Left lung (tissue), 4 donors: ENCODE measurements at regions not wholly inside any gene's neighbourhood (a gene's known extent, or its start where the extent isn't known, plus 50 kb on each side); places are given as distances from the start of the nearest gene placed in this dataset.

Experiments
- ATAC-seq: fragments of 200-7000 bp; cut with Tn5 transposase; one replicate; pipeline ENCODE4 v1.9.1; 2020; ENCODE audit warnings: moderate library complexity
- DNase-seq, 4 donors: peaks; one replicate each; pipeline ENCODE4 v3.0.0-alpha.2; 2013 to 2020
- H3K27ac ChIP-seq, 2 donors: fragments of 200-600 bp; sonication (generic) in 1 of 2; one replicate each; pipeline versions ENCODE4 v1.5.0 to v1.8.0; 2020 to 2021
- H3K27me3 ChIP-seq, 2 donors: fragments of 200-600 bp; sonication (generic) in 1 of 2; one replicate each; pipeline versions ENCODE4 v1.5.0 to v1.8.0; 2020 to 2021
- H3K36me3 ChIP-seq, 2 donors: fragments of 200-600 bp; sonication (generic) in 1 of 2; one replicate each; pipeline versions ENCODE4 v1.5.0 to v1.8.0; 2020 to 2021
- H3K4me1 ChIP-seq, 2 donors: fragments of 200-600 bp; one replicate each; pipeline ENCODE4 v1.8.0; 2021
- H3K4me3 ChIP-seq, 2 donors: fragments of 200-600 bp; sonication (generic) in 1 of 2; one replicate each; pipeline versions ENCODE4 v1.5.0 to v1.8.0; 2020 to 2021; ENCODE audit warnings: mild to moderate bottlenecking in 1 of 2
- H3K9me3 ChIP-seq, 2 donors: fragments of 200-600 bp; sonication (generic) in 1 of 2; one replicate each; pipeline versions ENCODE4 v1.5.0 to v1.8.0; 2020 to 2021
- CTCF ChIP-seq, 2 donors: fragments of 200-600 bp; sonication (generic) in 1 of 2; IDR thresholded peaks; one replicate each; pipeline versions ENCODE4 v1.5.0 to v1.8.0; 2021; ENCODE audit warnings: antibody characterized with exemption in 2 of 2
- intact Hi-C, 2 donors: fragments of 100-400 bp; cut with DNase I; formaldehyde crosslinking; loops; one replicate each; pipeline versions ENCODE4 v1.11.2 to v1.14.2; 2022
- donor health status: DM: no; HTN: yes; CAD: no.
- donor health status: DM: no; HTN: no; CAD: no.

- ATAC-seq, result no peak
- Histone ChIP-seq H3K4me1 (peaks cover 0 to 5% of the 10 kb centered on the region in 2 donors), H3K27ac (no peak overlapping the region), H3K36me3 (no peaks in the 10 kb centered on the region), H3K27me3 (peaks cover 0 to 20% of the 10 kb centered on the region in 2 donors), H3K4me3 (no peak overlapping the region), H3K9me3 (peaks cover 0 to 6% of the 10 kb centered on the region in 2 donors)
- no peak for TF ChIP-seq CTCF (IDR thresholded peaks at IDR 0.05)
- intact Hi-C loops, result no loop called here
- no peak for DNase-seq
Observed at GRCh38 chr6:170134471-170135440, 156.1 kb downstream of the DLL1 start.

DNA sequence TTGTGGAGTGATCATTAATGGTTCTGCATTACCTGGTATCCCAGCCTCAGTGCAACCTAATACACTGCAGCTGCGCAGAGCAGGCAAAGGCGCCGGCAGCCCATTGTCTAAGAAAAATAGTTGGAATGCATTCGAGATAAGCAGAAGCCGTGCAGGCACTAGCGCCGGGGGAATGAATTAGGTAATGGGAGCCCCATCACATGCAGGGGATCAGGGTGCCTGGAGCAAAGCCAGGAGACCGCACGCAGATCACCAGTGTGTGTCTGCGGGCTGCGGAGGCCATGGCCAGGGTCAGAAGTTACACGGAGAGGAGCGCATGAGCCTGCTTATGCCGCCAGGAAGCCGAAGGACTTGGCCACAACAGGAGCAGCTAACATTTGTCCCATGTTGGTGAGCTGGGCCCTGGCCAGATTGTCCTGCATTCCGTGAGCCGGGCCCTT, 156.8 kb downstream of the DLL1 start:
- intact Hi-C loops, result no loop called here
- H3K4me3 ChIP-seq, result no peak overlapping the region
- H3K4me1 ChIP-seq, result peaks cover 0 to 5% of the 10 kb centered on the region in 2 donors
- no peak overlapping the region for H3K27ac ChIP-seq
- H3K27me3 ChIP-seq, result peaks cover 0 to 27% of the 10 kb centered on the region in 2 donors
- peaks cover 0 to 6% of the 10 kb centered on the region in 2 donors for H3K9me3 ChIP-seq
- ATAC-seq (no peak), DNase-seq (peak in 2 of 4 donors; percentile 29 to 71)
- H3K36me3 ChIP-seq, result no peaks in the 10 kb centered on the region
- no peak for TF ChIP-seq CTCF (IDR thresholded peaks at IDR 0.05)

- intact Hi-C loops, result no loop called here
Observed at GRCh38 chr6:170132561-170132991, 158.3 kb downstream of the DLL1 start.

GRCh38 chr6:170132011-170132521, 158.8 kb downstream of the DLL1 start:
- no peak for ATAC-seq
- no peak for TF ChIP-seq CTCF (IDR thresholded peaks at IDR 0.05)
- Histone ChIP-seq H3K27ac (no peak overlapping the region), H3K27me3 (peaks cover 0 to 20% of the 10 kb centered on the region in 2 donors), H3K4me3 (no peak overlapping the region), H3K36me3 (no peaks in the 10 kb centered on the region), H3K9me3 (peaks cover 0 to 4% of the 10 kb centered on the region in 2 donors), H3K4me1 (peaks cover 0 to 1% of the 10 kb centered on the region in 2 donors)
- intact Hi-C loops, result no loop called here
- DNase-seq, result peak in 1 of 4 donors; percentile 21

More at GRCh38 chr6:170132561-170132991, 158.3 kb downstream of the DLL1 start:
- no peaks in the 10 kb centered on the region for H3K36me3 ChIP-seq
- ATAC-seq (no peak), DNase-seq (peak in 1 of 4 donors; percentile 25)
- peaks cover 0 to 26% of the 10 kb centered on the region in 2 donors for H3K27me3 ChIP-seq
- H3K4me1 ChIP-seq, result peaks cover 0 to 5% of the 10 kb centered on the region in 2 donors
- peaks cover 0 to 6% of the 10 kb centered on the region in 2 donors for H3K9me3 ChIP-seq
- no peak overlapping the region for H3K27ac ChIP-seq
- TF ChIP-seq CTCF (IDR thresholded peaks at IDR 0.05), result no peak
- no peak overlapping the region for H3K4me3 ChIP-seq

DNA sequence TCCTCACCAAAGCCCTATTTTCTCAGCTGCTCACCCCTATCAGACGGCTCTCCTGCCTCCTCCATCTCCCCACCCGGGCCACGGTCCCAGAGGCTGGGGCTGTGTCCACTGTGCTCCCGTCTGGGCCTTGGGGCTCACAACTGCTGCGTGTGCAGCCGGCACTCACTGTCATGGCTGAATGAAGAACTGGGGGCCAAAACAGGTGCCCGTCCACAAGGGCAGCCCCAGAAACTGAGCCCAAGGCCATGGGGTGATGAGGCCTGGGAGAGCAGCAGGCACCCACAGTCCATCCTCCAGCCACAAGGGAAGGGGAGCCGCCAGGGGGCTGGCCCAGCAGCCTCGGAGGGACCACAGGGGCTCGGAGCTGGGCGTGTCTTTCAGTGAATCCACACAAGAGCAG, 159.5 kb downstream of the DLL1 start:
- intact Hi-C loops, result no loop called here
- H3K4me3 ChIP-seq, result no peak overlapping the region
- peak in 1 of 4 donors; percentile 61 for DNase-seq
- no peak for TF ChIP-seq CTCF (IDR thresholded peaks at IDR 0.05)
- no peaks in the 10 kb centered on the region for H3K9me3 ChIP-seq
- peaks cover 0 to 18% of the 10 kb centered on the region in 2 donors for H3K27me3 ChIP-seq
- no peaks in the 10 kb centered on the region for H3K4me1 ChIP-seq
- no peak overlapping the region for H3K27ac ChIP-seq
- no peaks in the 10 kb centered on the region for H3K36me3 ChIP-seq
- no peak for ATAC-seq
